Osteoblast (primary cell): ENCODE measurements at regions not wholly inside any gene's neighbourhood (a gene's known extent, or its start where the extent isn't known, plus 50 kb on each side); places are given as distances from the start of the nearest gene placed in this dataset.

ENCODE experiments used
- DNase-seq: peaks from one replicate; pipeline ENCODE4 v3.0.0; 2011; ENCODE audit warnings: low spot score, mixed read lengths; ENCODE audit not compliant: insufficient read length; ENCODE audit errors: missing footprints
- H2AFZ ChIP-seq: 2 replicates; pipeline ENCODE4 v1.6.0; 2011; ENCODE audit warnings: mild to moderate bottlenecking, low read length
- H3K27ac ChIP-seq: 2 replicates; pipeline ENCODE4 v1.5.1; 2011; ENCODE audit warnings: mild to moderate bottlenecking, low read depth, low read length, moderate library complexity
- H3K27me3 ChIP-seq: 2 replicates; pipeline ENCODE4 v1.6.0; 2012; ENCODE audit warnings: mild to moderate bottlenecking, control low read depth, inconsistent platforms, low read length, moderate library complexity; ENCODE audit not compliant: insufficient read depth
- H3K36me3 ChIP-seq: 2 replicates; pipeline ENCODE4 v1.5.1; 2011; ENCODE audit warnings: mild to moderate bottlenecking, low read length, control low read depth, moderate library complexity; ENCODE audit not compliant: insufficient read depth
- H3K4me1 ChIP-seq: 2 replicates; pipeline ENCODE4 v1.5.1; 2011; ENCODE audit warnings: mild to moderate bottlenecking, low read length, control low read depth, moderate library complexity; ENCODE audit not compliant: insufficient read depth
- H3K4me2 ChIP-seq: 2 replicates; pipeline ENCODE4 v1.6.0; 2011; ENCODE audit warnings: mild to moderate bottlenecking, low read length; ENCODE audit not compliant: insufficient read depth
- H3K4me3 ChIP-seq: fragments of 200-600 bp; sonication (generic); 3 replicates; pipeline ENCODE4 v1.5.1; 2012; ENCODE audit warnings: mild to moderate bottlenecking, low read length, inconsistent platforms; ENCODE audit not compliant: insufficient read depth
- H3K79me2 ChIP-seq: 2 replicates; pipeline ENCODE4 v1.6.0; 2012; ENCODE audit warnings: mild to moderate bottlenecking, low read length, control low read depth, inconsistent platforms; ENCODE audit not compliant: insufficient read depth
- H3K9me3 ChIP-seq: 2 replicates; pipeline ENCODE4 v1.5.1; 2011; ENCODE audit warnings: low read depth, low read length, control low read depth
- H4K20me1 ChIP-seq: 2 replicates; pipeline ENCODE4 v1.6.0; 2012; ENCODE audit warnings: mild to moderate bottlenecking, low read length, control low read depth; ENCODE audit not compliant: insufficient read depth
- TF ChIP-seq, protein P1 (sequence below): IDR thresholded peaks from 2 replicates; pipeline ENCODE4 v1.5.1; 2011; ENCODE audit warnings: mild to moderate bottlenecking, low read depth, low read length, moderate library complexity; ENCODE audit errors: extremely low read depth

DNA sequence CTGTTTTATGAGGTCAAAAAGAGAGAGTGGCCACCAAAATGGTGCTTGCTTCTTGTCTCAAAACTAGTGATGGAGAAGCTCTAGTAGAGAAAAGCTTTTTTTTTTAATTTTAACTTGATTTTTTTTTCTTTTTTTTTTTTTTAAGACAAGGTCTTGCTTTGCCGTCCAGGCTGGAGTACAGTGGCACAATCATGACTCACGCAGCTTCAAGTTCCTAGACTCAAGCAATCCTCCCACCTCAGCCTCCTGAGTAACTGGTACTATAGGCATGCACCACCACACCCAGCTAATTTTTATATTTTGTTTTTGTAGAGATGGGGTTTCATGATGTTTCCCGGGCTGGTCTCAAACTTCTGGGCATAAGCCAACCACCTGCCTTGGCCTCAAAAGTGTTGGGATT lies 279.0 kb downstream of the TBC1D4 start:
- Histone ChIP-seq H3K4me3 (no peak overlapping the region), H3K9me3 (no peaks in the 10 kb centered on the region), H3K4me1 (no peaks in the 10 kb centered on the region), H3K4me2 (no peak overlapping the region), H3K79me2 (no peaks in the 10 kb centered on the region), H4K20me1 (no peaks in the 10 kb centered on the region), H3K27me3 (no peaks in the 10 kb centered on the region), H3K36me3 (no peaks in the 10 kb centered on the region), H3K27ac (no peak overlapping the region), H2AFZ (no peak overlapping the region)
- TF ChIP-seq, protein P1, sequence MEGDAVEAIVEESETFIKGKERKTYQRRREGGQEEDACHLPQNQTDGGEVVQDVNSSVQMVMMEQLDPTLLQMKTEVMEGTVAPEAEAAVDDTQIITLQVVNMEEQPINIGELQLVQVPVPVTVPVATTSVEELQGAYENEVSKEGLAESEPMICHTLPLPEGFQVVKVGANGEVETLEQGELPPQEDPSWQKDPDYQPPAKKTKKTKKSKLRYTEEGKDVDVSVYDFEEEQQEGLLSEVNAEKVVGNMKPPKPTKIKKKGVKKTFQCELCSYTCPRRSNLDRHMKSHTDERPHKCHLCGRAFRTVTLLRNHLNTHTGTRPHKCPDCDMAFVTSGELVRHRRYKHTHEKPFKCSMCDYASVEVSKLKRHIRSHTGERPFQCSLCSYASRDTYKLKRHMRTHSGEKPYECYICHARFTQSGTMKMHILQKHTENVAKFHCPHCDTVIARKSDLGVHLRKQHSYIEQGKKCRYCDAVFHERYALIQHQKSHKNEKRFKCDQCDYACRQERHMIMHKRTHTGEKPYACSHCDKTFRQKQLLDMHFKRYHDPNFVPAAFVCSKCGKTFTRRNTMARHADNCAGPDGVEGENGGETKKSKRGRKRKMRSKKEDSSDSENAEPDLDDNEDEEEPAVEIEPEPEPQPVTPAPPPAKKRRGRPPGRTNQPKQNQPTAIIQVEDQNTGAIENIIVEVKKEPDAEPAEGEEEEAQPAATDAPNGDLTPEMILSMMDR: no peak
- no peak for DNase-seq

DNA sequence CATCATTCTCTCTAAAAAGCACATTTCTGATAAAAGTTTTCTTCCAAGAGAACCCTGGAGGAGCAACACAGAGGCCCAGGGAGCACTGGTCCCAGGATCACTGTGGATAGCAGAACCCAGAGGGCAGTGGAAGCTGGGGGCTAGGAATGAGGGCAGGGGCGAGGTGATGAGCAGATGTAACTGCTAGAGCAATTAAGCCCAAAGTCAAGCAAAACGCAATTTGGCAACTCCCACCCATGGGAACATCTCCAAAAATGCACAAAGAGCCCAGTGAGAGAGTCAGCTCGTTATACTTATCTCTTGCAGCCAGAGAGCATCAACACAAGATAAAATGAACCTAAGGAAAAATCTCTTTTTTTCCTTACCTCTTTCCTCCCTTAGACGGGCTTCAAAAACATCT lies 284.2 kb downstream of the TBC1D4 start:
- Histone ChIP-seq H3K27ac (no peak overlapping the region), H3K4me3 (no peak overlapping the region), H2AFZ (no peak overlapping the region), H3K36me3 (no peaks in the 10 kb centered on the region), H3K4me2 (no peak overlapping the region), H3K4me1 (peaks cover 23% of the 10 kb centered on the region), H4K20me1 (no peaks in the 10 kb centered on the region), H3K27me3 (no peaks in the 10 kb centered on the region), H3K9me3 (no peaks in the 10 kb centered on the region), H3K79me2 (no peaks in the 10 kb centered on the region)
- no peak for DNase-seq
- TF ChIP-seq, protein P1: no peak

DNA sequence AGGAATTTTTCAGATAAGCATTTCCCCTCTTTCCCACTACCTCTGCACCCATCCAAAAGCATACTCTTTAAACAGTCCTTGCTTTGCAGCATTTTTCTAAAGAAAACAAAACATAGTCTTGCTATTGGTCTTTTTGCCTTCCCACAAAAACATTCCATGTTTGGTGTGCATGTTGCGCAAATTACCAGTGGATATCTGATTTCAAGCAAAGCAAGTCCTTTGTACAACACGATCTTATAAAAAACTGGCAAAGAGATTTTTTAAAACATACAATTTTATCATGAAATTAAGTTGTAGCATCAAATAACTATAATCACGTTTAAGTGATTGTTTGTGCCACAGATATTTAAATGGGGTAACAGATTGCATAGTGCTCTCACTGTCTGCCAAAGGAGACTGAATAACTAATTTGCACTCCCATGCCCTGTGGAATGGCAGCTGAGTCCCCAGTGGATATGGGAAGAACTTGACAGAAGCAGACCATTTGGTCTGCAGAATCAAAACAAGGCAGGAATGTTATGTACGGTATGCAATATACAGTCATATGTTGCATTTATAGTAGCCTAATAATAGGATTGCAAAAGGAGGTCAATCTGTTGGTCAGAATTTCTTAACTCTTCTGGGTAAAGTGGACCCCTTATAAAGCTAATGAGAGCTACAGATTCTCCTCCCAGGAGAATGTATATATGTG lies 285.7 kb downstream of the TBC1D4 start:
- Histone ChIP-seq H3K9me3 (no peaks in the 10 kb centered on the region), H3K27ac (peak overlapping the region; percentile 21), H3K4me3 (peak overlapping the region; percentile 38), H3K79me2 (no peaks in the 10 kb centered on the region), H3K4me1 (peaks cover 23% of the 10 kb centered on the region), H3K36me3 (no peaks in the 10 kb centered on the region), H4K20me1 (no peaks in the 10 kb centered on the region), H3K4me2 (peak overlapping the region; percentile 70), H3K27me3 (no peaks in the 10 kb centered on the region), H2AFZ (peak overlapping the region; percentile 19)
- DNase-seq: no peak
- TF ChIP-seq, protein P1: no peak

DNA sequence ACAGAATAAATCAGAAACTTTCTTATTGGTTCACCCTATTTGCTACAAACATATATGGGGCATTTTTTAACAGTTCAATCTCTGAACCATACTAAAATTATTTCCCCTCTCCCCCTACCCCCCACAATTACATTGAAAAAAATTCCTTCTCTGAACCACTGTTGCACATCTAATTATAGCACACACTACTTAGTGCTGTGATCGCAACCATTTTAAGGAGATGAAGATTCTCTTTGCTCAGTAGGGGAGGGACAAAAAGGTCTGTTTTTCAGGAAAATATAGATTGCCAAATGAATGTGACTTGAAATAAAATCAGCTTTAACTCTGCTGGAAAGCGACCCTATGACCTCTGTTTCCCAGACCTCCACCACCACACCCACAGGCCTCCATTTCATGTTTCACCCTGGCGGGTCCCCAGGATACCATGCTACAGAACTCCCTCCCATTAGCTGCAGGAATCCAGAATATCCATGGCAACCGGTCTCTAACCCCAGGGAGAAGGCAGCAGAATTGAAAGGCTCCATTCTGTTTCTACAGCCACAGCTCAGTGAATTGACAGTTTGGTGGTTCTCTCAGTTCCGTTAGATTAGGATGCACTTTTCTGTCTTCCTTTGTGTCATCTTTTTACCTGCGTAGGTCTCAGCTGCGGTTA lies 286.3 kb downstream of the TBC1D4 start:
- peak overlapping the region; percentile 21 for H3K27ac ChIP-seq
- H3K36me3 ChIP-seq: no peaks in the 10 kb centered on the region
- no peaks in the 10 kb centered on the region for H3K79me2 ChIP-seq
- H2AFZ ChIP-seq: peak overlapping the region; percentile 28
- H3K4me3 ChIP-seq: peak overlapping the region; percentile 38
- TF ChIP-seq, protein P1: no peak
- no peak for DNase-seq
- no peaks in the 10 kb centered on the region for H3K27me3 ChIP-seq
- no peaks in the 10 kb centered on the region for H3K9me3 ChIP-seq
- H4K20me1 ChIP-seq: no peaks in the 10 kb centered on the region
- peak overlapping the region; percentile 70 for H3K4me2 ChIP-seq
- H3K4me1 ChIP-seq: peaks cover 23% of the 10 kb centered on the region
